ENCODE measurements at regions not wholly inside any gene's neighbourhood (a gene's known extent, or its start where the extent isn't known, plus 50 kb on each side); places are given as distances from the start of the nearest gene placed in this dataset.

DNA sequence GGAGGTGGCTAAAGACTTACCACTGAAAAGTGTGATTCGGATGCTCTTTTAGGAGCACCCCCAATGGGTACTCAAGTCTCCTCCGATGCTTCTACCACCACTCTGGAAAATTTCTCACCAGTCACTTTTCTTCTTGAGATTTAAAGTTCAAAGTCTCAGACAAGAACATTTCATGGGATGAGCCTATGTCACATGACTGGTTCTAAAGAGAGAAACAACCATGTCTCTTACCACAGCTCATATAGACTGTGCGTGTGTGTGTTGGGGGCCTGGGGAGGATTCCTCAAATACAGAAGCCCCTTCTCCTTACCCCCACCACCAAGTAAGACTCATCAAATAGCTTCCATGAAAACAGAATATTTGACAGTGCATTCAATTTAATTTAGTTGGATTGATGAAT, 181.7 kb upstream of the MIR17HG start:
- H3K9me3 Mint-ChIP-seq = no peaks in the 10 kb centered on the region
- no peak for ATAC-seq
- 0 out of 2 replicates have a peak, but pooled peaks cover 3% of the 10 kb centered on the region for H3K27me3 Mint-ChIP-seq (ENCODE audit: low read depth)
- ChIA-PET POLR2A (no interaction called here), CTCF (interaction anchor here (0.9 kb wide), 1 partner anchor 82 kb away, joined by 3 read pairs; no protein-coding TSS in a partner anchor)
- peaks cover 13% of the 10 kb centered on the region for H3K4me1 Mint-ChIP-seq
- H3K27ac Mint-ChIP-seq = no peak overlapping the region
- TF ChIP-seq CDX4 (CRISPR knock-in tag; IDR thresholded peaks at IDR 0.05; ENCODE audit: borderline replicate concordance) = no peak
- no peak for TF ChIP-seq RELA (CRISPR knock-in tag; IDR thresholded peaks at IDR 0.05; ENCODE audit: borderline replicate concordance)
- TF ChIP-seq CBFB (CRISPR knock-in tag; IDR thresholded peaks at IDR 0.05; ENCODE audit: low read depth) = no peak
- TF ChIP-seq, protein P1, sequence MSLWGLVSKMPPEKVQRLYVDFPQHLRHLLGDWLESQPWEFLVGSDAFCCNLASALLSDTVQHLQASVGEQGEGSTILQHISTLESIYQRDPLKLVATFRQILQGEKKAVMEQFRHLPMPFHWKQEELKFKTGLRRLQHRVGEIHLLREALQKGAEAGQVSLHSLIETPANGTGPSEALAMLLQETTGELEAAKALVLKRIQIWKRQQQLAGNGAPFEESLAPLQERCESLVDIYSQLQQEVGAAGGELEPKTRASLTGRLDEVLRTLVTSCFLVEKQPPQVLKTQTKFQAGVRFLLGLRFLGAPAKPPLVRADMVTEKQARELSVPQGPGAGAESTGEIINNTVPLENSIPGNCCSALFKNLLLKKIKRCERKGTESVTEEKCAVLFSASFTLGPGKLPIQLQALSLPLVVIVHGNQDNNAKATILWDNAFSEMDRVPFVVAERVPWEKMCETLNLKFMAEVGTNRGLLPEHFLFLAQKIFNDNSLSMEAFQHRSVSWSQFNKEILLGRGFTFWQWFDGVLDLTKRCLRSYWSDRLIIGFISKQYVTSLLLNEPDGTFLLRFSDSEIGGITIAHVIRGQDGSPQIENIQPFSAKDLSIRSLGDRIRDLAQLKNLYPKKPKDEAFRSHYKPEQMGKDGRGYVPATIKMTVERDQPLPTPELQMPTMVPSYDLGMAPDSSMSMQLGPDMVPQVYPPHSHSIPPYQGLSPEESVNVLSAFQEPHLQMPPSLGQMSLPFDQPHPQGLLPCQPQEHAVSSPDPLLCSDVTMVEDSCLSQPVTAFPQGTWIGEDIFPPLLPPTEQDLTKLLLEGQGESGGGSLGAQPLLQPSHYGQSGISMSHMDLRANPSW (CRISPR knock-in tag; conservative IDR thresholded peaks at IDR 0.05; ENCODE audit: low read depth) = no peak
- TF ChIP-seq, protein P2, sequence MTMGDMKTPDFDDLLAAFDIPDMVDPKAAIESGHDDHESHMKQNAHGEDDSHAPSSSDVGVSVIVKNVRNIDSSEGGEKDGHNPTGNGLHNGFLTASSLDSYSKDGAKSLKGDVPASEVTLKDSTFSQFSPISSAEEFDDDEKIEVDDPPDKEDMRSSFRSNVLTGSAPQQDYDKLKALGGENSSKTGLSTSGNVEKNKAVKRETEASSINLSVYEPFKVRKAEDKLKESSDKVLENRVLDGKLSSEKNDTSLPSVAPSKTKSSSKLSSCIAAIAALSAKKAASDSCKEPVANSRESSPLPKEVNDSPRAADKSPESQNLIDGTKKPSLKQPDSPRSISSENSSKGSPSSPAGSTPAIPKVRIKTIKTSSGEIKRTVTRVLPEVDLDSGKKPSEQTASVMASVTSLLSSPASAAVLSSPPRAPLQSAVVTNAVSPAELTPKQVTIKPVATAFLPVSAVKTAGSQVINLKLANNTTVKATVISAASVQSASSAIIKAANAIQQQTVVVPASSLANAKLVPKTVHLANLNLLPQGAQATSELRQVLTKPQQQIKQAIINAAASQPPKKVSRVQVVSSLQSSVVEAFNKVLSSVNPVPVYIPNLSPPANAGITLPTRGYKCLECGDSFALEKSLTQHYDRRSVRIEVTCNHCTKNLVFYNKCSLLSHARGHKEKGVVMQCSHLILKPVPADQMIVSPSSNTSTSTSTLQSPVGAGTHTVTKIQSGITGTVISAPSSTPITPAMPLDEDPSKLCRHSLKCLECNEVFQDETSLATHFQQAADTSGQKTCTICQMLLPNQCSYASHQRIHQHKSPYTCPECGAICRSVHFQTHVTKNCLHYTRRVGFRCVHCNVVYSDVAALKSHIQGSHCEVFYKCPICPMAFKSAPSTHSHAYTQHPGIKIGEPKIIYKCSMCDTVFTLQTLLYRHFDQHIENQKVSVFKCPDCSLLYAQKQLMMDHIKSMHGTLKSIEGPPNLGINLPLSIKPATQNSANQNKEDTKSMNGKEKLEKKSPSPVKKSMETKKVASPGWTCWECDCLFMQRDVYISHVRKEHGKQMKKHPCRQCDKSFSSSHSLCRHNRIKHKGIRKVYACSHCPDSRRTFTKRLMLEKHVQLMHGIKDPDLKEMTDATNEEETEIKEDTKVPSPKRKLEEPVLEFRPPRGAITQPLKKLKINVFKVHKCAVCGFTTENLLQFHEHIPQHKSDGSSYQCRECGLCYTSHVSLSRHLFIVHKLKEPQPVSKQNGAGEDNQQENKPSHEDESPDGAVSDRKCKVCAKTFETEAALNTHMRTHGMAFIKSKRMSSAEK (CRISPR knock-in tag; IDR thresholded peaks at IDR 0.05; ENCODE audit: borderline replicate concordance) = no peak
- TF ChIP-seq, protein P3, sequence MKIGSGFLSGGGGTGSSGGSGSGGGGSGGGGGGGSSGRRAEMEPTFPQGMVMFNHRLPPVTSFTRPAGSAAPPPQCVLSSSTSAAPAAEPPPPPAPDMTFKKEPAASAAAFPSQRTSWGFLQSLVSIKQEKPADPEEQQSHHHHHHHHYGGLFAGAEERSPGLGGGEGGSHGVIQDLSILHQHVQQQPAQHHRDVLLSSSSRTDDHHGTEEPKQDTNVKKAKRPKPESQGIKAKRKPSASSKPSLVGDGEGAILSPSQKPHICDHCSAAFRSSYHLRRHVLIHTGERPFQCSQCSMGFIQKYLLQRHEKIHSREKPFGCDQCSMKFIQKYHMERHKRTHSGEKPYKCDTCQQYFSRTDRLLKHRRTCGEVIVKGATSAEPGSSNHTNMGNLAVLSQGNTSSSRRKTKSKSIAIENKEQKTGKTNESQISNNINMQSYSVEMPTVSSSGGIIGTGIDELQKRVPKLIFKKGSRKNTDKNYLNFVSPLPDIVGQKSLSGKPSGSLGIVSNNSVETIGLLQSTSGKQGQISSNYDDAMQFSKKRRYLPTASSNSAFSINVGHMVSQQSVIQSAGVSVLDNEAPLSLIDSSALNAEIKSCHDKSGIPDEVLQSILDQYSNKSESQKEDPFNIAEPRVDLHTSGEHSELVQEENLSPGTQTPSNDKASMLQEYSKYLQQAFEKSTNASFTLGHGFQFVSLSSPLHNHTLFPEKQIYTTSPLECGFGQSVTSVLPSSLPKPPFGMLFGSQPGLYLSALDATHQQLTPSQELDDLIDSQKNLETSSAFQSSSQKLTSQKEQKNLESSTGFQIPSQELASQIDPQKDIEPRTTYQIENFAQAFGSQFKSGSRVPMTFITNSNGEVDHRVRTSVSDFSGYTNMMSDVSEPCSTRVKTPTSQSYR (CRISPR knock-in tag; IDR thresholded peaks at IDR 0.05) = no peak
- TF ChIP-seq, protein P4, sequence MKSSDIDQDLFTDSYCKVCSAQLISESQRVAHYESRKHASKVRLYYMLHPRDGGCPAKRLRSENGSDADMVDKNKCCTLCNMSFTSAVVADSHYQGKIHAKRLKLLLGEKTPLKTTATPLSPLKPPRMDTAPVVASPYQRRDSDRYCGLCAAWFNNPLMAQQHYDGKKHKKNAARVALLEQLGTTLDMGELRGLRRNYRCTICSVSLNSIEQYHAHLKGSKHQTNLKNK (CRISPR knock-in tag; IDR thresholded peaks at IDR 0.05) = no peak
- TF ChIP-seq NR3C1 (CRISPR knock-in tag; conservative IDR thresholded peaks at IDR 0.05; ENCODE audit: low read depth) = no peak
- TF ChIP-seq MXD4 (CRISPR knock-in tag; IDR thresholded peaks at IDR 0.05; ENCODE audit: borderline replicate concordance) = no peak
- TF ChIP-seq, protein P5, sequence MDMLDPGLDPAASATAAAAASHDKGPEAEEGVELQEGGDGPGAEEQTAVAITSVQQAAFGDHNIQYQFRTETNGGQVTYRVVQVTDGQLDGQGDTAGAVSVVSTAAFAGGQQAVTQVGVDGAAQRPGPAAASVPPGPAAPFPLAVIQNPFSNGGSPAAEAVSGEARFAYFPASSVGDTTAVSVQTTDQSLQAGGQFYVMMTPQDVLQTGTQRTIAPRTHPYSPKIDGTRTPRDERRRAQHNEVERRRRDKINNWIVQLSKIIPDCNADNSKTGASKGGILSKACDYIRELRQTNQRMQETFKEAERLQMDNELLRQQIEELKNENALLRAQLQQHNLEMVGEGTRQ (CRISPR knock-in tag; IDR thresholded peaks at IDR 0.05) = no peak
- no peak for TF ChIP-seq FOXK1 (CRISPR knock-in tag; IDR thresholded peaks at IDR 0.05)
- TF ChIP-seq ZNF138 (CRISPR knock-in tag; conservative IDR thresholded peaks at IDR 0.05) = no peak
- no peak for TF ChIP-seq ATF2 (CRISPR knock-in tag; IDR thresholded peaks at IDR 0.05; ENCODE audit: borderline replicate concordance, low read depth)
- no peak for TF ChIP-seq ZNF317 (CRISPR knock-in tag; IDR thresholded peaks at IDR 0.05; ENCODE audit: borderline replicate concordance, low read depth)
- TF ChIP-seq ZNF423 (CRISPR knock-in tag; IDR thresholded peaks at IDR 0.05) = no peak
- no peak for TF ChIP-seq ZNF121 (CRISPR knock-in tag; IDR thresholded peaks at IDR 0.05)
- no peak for TF ChIP-seq ATF6 (CRISPR knock-in tag; IDR thresholded peaks at IDR 0.05)
- TF ChIP-seq MAX (CRISPR knock-in tag; IDR thresholded peaks at IDR 0.05) = no peak
- TF ChIP-seq ESRRA (CRISPR knock-in tag; IDR thresholded peaks at IDR 0.05; ENCODE audit: borderline replicate concordance) = no peak
- no peaks in the 10 kb centered on the region for H3K36me3 Mint-ChIP-seq
- no peak overlapping the region for H3K4me3 Mint-ChIP-seq
- DNase-seq (ENCODE audit: low spot score) = no peak
